ENCODE measurements at regions not wholly inside any gene's neighbourhood (a gene's known extent, or its start where the extent isn't known, plus 50 kb on each side); places are given as distances from the start of the nearest gene placed in this dataset.
"Not testable (repeated sequence)": the region's sequence is repeated elsewhere in the genome, so short reads cannot be mapped to it uniquely, and the experiment has no call there.

DNA sequence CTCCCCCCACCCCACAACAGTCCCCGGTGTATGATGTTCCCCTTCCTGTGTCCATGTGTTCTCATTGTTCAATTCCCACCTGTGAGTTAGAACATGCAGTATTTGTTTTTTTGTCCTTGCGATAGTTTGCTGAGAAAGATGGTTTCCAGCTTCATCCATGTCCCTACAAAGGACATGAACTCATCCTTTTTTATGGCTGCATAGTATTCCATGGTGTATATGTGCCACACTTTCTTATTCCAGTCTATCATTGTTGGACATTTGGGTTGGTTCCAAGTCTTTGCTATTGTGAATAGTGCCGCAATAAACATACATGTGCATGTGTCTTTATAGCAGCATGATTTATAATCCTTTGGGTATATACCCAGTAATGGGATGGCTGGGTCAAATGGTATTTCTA is 74.4 kb upstream of the CTNNA1 start:
- not testable (repeated sequence) for H3K36me3 ChIP-seq (ENCODE audit: insufficient read depth, low read length); H3K9ac ChIP-seq (ENCODE audit: low read length); H3K27me3 ChIP-seq (ENCODE audit: insufficient read depth, low read depth, low read length); H2AFZ ChIP-seq (ENCODE audit: low read depth, low read length); H3K4me3 ChIP-seq (ENCODE audit: low read length); H3K79me2 ChIP-seq (replicated peaks; ENCODE audit: insufficient read depth, low read length); H3K9me2 ChIP-seq (ENCODE audit: insufficient read depth, low read length); H3K9me3 ChIP-seq (ENCODE audit: low read length); H3F3A ChIP-seq (ENCODE audit: insufficient read depth, low read length, poor library complexity, severe bottlenecking); H3K4me2 ChIP-seq (ENCODE audit: low read length); H3K27ac ChIP-seq (ENCODE audit: low read length); H4K20me1 ChIP-seq (ENCODE audit: insufficient read depth)

- H2AFZ ChIP-seq (ENCODE audit: low read depth, low read length), result no peak overlapping the region
- H3K27ac ChIP-seq (ENCODE audit: low read length), result no peak overlapping the region
- no peaks in the 10 kb centered on the region for H3K27me3 ChIP-seq (ENCODE audit: insufficient read depth, low read depth, low read length)
- H3K9me2 ChIP-seq (ENCODE audit: insufficient read depth, low read length), result no peaks in the 10 kb centered on the region
- no peak overlapping the region for H3K4me2 ChIP-seq (ENCODE audit: low read length)
- H3K36me3 ChIP-seq (ENCODE audit: insufficient read depth, low read length), result no peaks in the 10 kb centered on the region
- H3F3A ChIP-seq (ENCODE audit: insufficient read depth, low read length, poor library complexity, severe bottlenecking), result no peaks in the 10 kb centered on the region
- H3K4me3 ChIP-seq (ENCODE audit: low read length), result no peak overlapping the region
- no peaks in the 10 kb centered on the region for H4K20me1 ChIP-seq (ENCODE audit: insufficient read depth)
- no peaks in the 10 kb centered on the region for H3K79me2 ChIP-seq (replicated peaks; ENCODE audit: insufficient read depth, low read length)
- H3K9me3 ChIP-seq (ENCODE audit: low read length), result no peaks in the 10 kb centered on the region
- TF ChIP-seq POLR2AphosphoS5 (IDR thresholded peaks at IDR 0.05) (no peak), EP300 (conservative IDR thresholded peaks at IDR 0.05; ENCODE audit: poor library complexity, severe bottlenecking) (no peak), SMC3 (conservative IDR thresholded peaks at IDR 0.05; ENCODE audit: poor library complexity) (no peak), RAD21 (conservative IDR thresholded peaks at IDR 0.05) (no peak), EZH2 (IDR thresholded peaks at IDR 0.05; ENCODE audit: borderline replicate concordance, insufficient read depth, low read length, poor library complexity, severe bottlenecking) (no peak), TAF1 (IDR thresholded peaks at IDR 0.05; ENCODE audit: low read depth) (no peak)
- TF ChIP-seq, protein P1, sequence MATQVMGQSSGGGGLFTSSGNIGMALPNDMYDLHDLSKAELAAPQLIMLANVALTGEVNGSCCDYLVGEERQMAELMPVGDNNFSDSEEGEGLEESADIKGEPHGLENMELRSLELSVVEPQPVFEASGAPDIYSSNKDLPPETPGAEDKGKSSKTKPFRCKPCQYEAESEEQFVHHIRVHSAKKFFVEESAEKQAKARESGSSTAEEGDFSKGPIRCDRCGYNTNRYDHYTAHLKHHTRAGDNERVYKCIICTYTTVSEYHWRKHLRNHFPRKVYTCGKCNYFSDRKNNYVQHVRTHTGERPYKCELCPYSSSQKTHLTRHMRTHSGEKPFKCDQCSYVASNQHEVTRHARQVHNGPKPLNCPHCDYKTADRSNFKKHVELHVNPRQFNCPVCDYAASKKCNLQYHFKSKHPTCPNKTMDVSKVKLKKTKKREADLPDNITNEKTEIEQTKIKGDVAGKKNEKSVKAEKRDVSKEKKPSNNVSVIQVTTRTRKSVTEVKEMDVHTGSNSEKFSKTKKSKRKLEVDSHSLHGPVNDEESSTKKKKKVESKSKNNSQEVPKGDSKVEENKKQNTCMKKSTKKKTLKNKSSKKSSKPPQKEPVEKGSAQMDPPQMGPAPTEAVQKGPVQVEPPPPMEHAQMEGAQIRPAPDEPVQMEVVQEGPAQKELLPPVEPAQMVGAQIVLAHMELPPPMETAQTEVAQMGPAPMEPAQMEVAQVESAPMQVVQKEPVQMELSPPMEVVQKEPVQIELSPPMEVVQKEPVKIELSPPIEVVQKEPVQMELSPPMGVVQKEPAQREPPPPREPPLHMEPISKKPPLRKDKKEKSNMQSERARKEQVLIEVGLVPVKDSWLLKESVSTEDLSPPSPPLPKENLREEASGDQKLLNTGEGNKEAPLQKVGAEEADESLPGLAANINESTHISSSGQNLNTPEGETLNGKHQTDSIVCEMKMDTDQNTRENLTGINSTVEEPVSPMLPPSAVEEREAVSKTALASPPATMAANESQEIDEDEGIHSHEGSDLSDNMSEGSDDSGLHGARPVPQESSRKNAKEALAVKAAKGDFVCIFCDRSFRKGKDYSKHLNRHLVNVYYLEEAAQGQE (IDR thresholded peaks at IDR 0.05; ENCODE audit: borderline replicate concordance), result no peak
- TF ChIP-seq, protein P2, sequence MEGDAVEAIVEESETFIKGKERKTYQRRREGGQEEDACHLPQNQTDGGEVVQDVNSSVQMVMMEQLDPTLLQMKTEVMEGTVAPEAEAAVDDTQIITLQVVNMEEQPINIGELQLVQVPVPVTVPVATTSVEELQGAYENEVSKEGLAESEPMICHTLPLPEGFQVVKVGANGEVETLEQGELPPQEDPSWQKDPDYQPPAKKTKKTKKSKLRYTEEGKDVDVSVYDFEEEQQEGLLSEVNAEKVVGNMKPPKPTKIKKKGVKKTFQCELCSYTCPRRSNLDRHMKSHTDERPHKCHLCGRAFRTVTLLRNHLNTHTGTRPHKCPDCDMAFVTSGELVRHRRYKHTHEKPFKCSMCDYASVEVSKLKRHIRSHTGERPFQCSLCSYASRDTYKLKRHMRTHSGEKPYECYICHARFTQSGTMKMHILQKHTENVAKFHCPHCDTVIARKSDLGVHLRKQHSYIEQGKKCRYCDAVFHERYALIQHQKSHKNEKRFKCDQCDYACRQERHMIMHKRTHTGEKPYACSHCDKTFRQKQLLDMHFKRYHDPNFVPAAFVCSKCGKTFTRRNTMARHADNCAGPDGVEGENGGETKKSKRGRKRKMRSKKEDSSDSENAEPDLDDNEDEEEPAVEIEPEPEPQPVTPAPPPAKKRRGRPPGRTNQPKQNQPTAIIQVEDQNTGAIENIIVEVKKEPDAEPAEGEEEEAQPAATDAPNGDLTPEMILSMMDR (IDR thresholded peaks at IDR 0.05; ENCODE audit: poor library complexity, severe bottlenecking), result no peak
- H3K9ac ChIP-seq (ENCODE audit: low read length), result no peak overlapping the region
These were observed 75.4 kb upstream of the CTNNA1 start for GRCh38 chr5:138677782-138678181.

- Histone ChIP-seq H4K20me1 (ENCODE audit: insufficient read depth) (no peaks in the 10 kb centered on the region), H3K36me3 (ENCODE audit: insufficient read depth, low read length) (no peaks in the 10 kb centered on the region), H3K79me2 (replicated peaks; ENCODE audit: insufficient read depth, low read length) (no peaks in the 10 kb centered on the region), H3K27me3 (ENCODE audit: insufficient read depth, low read depth, low read length) (no peaks in the 10 kb centered on the region), H3F3A (ENCODE audit: insufficient read depth, low read length, poor library complexity, severe bottlenecking) (no peaks in the 10 kb centered on the region), H3K4me2 (ENCODE audit: low read length) (no peak overlapping the region), H3K4me3 (ENCODE audit: low read length) (no peak overlapping the region), H3K9me3 (ENCODE audit: low read length) (no peaks in the 10 kb centered on the region), H3K9ac (ENCODE audit: low read length) (no peak overlapping the region), H3K27ac (ENCODE audit: low read length) (no peak overlapping the region), H3K9me2 (ENCODE audit: insufficient read depth, low read length) (no peaks in the 10 kb centered on the region), H2AFZ (ENCODE audit: low read depth, low read length) (no peak overlapping the region)
- TF ChIP-seq SMC3 (conservative IDR thresholded peaks at IDR 0.05; ENCODE audit: poor library complexity) (no peak), RAD21 (conservative IDR thresholded peaks at IDR 0.05) (no peak), POLR2AphosphoS5 (IDR thresholded peaks at IDR 0.05) (no peak), EZH2 (IDR thresholded peaks at IDR 0.05; ENCODE audit: borderline replicate concordance, insufficient read depth, low read length, poor library complexity, severe bottlenecking) (no peak), MXI1 (conservative IDR thresholded peaks at IDR 0.05; ENCODE audit: poor library complexity, severe bottlenecking) (no peak)
- TF ChIP-seq, protein P2 (IDR thresholded peaks at IDR 0.05; ENCODE audit: poor library complexity, severe bottlenecking), result no peak
These were observed 76.5 kb upstream of the CTNNA1 start for GRCh38 chr5:138676556-138677193.

Measured in neural cell (in vitro differentiated cells).